GM12878 (cell line): ENCODE measurements at regions not wholly inside any gene's neighbourhood (a gene's known extent, or its start where the extent isn't known, plus 50 kb on each side); places are given as distances from the start of the nearest gene placed in this dataset.

Experiments used
- ATAC-seq: fragments of 200-7000 bp; cut with Tn5 transposase; 3 replicates; pipeline ENCODE4 v1.9.1; 2020; ENCODE audit warnings: mild to moderate bottlenecking, moderate library complexity
- BruUV-seq: library from RNA; stranded (reverse); fragments of 400-500 nt; replicated peaks from 2 replicates; lab custom pipeline; 2021; lab: Mats Ljungman, UMichigan
- CTCF ChIA-PET: fragments of 300-600 bp; sonication (Branson Sonifier 250); formaldehyde crosslinking; extraction: SDS; loops from one replicate; lab custom pipeline; 2021; ENCODE audit warnings: inconsistent platforms; lab: Yijun Ruan, JAX
- POLR2A ChIA-PET: fragments of 350-600 bp; formaldehyde crosslinking; extraction: SDS; loops from one replicate; lab custom pipeline; 2021; ENCODE audit warnings: inconsistent platforms; lab: Charles Lee
- RAD21 ChIA-PET: fragments of 300-600 bp; sonication (Branson Sonifier 250); formaldehyde crosslinking; loops from one replicate; lab custom pipeline; 2023; ENCODE audit warnings: antibody characterized with exemption; ENCODE audit not compliant: unreplicated experiment; lab: Charles Lee
- SMC1A ChIA-PET: fragments of 300-600 bp; sonication (Branson Sonifier 250); formaldehyde crosslinking; loops from one replicate; lab custom pipeline; 2023; ENCODE audit not compliant: unreplicated experiment, uncharacterized antibody; lab: Charles Lee
- DNase-seq: peaks from one replicate; pipeline ENCODE4 v3.0.0-alpha.2; 2011; ENCODE audit warnings: low read depth, low spot score
- FAIRE-seq: peaks from 3 replicates; lab custom pipeline; 2011; peaks lifted over from hg19 to GRCh38; lab: Jason Lieb, UNC
- H2AFZ ChIP-seq: 2 replicates; pipeline ENCODE4 v1.6.0; 2011; ENCODE audit warnings: low read depth, low read length, control low read depth; ENCODE audit not compliant: control insufficient read depth
- H3K27ac ChIP-seq: 2 replicates; pipeline ENCODE4 v1.5.1; 2011; ENCODE audit warnings: control low read depth; ENCODE audit not compliant: control insufficient read depth, insufficient read depth
- H3K27me3 ChIP-seq, 2 experiments: replicated peaks in 1 of 2; 2 replicates each; pipeline versions ENCODE4 v1.6.0 to v1.6.1; 2011; ENCODE audit warnings: low read length in 1 of 2; ENCODE audit not compliant: control insufficient read depth in 2 of 2, insufficient read depth in 2 of 2
- H3K36me3 ChIP-seq, 2 experiments: 2 replicates each; pipeline ENCODE4 v1.5.1; 2011; ENCODE audit warnings: low read length in 1 of 2; ENCODE audit not compliant: control insufficient read depth in 2 of 2, insufficient read depth in 2 of 2
- H3K4me1 ChIP-seq: 2 replicates; pipeline ENCODE4 v1.6.1; 2011; ENCODE audit warnings: mild to moderate bottlenecking, low read length, moderate library complexity, mixed read lengths; ENCODE audit not compliant: control insufficient read depth, insufficient read depth
- H3K4me2 ChIP-seq: 2 replicates; pipeline ENCODE4 v1.6.0; 2011; ENCODE audit warnings: control low read depth; ENCODE audit not compliant: control insufficient read depth, insufficient read depth
- H3K4me3 ChIP-seq: fragments of 200-600 bp; sonication (generic); 2 replicates; pipeline ENCODE4 v1.5.1; 2016
- H3K79me2 ChIP-seq: 2 replicates; pipeline ENCODE4 v1.6.0; 2011; ENCODE audit warnings: low read length; ENCODE audit not compliant: control insufficient read depth, insufficient read depth
- H3K9ac ChIP-seq: 2 replicates; pipeline ENCODE4 v1.8.0; 2011; ENCODE audit warnings: low read length, control low read depth, mixed read lengths; ENCODE audit not compliant: control insufficient read depth, insufficient read depth
- H3K9me3 ChIP-seq: replicated peaks from 3 replicates; pipeline ENCODE4 v1.5.1; 2011; ENCODE audit warnings: mild to moderate bottlenecking, low read length; ENCODE audit not compliant: control insufficient read depth, insufficient read depth
- H4K20me1 ChIP-seq: 2 replicates; pipeline ENCODE4 v1.6.0; 2011; ENCODE audit not compliant: control insufficient read depth, insufficient read depth
- ATF2 ChIP-seq: IDR thresholded peaks from 2 replicates; pipeline ENCODE4 v1.6.1; 2012; ENCODE audit warnings: low read length, inconsistent platforms
- IRF3 ChIP-seq: fragments of 450-650 bp; IDR thresholded peaks from 2 replicates; pipeline ENCODE4 v1.6.1; 2014; ENCODE audit warnings: mild to moderate bottlenecking
- KLF5 ChIP-seq: fragments of 450-650 bp; IDR thresholded peaks from 2 replicates; pipeline ENCODE4 v1.6.1; 2014; ENCODE audit warnings: mild to moderate bottlenecking; ENCODE audit not compliant: partially characterized antibody
- RB1 ChIP-seq: fragments of 450-650 bp; formaldehyde crosslinking; IDR thresholded peaks from 2 replicates; pipeline ENCODE4 v1.6.1; 2017; ENCODE audit warnings: mild to moderate bottlenecking, borderline replicate concordance
- RELB ChIP-seq: fragments of 450-650 bp; IDR thresholded peaks from 2 replicates; pipeline ENCODE4 v1.6.1; 2017; ENCODE audit warnings: low read depth, mild to moderate bottlenecking, moderate library complexity
- WGBS: methylation state at CpG from one replicate; pipeline ENCODE4 v1.1.6; 2016; ENCODE audit warnings: low lambda C conversion rate; ENCODE audit not compliant: insufficient replicate concordance, insufficient coverage; ENCODE audit errors: missing lambda C conversion rate; 5-methylcytosine and 5-hydroxymethylcytosine counted together
- in situ Hi-C: fragments of 300-500 bp; cut with MboI; formaldehyde crosslinking; loops from 9 replicates; pipeline ENCODE4 v1.14.3; 2018; ENCODE audit warnings: mixed read lengths
- intact Hi-C: fragments of 100-400 bp; cut with micrococcal nuclease; formaldehyde crosslinking; loops from one replicate; pipeline ENCODE4 v1.14.2; 2022; ENCODE audit not compliant: unreplicated experiment

GRCh38 chr18:68596016-68596415 is 118.9 kb downstream of the TMX3 start (continued):
- TF ChIP-seq KLF5 (no peak), ATF2 (no peak), IRF3 (no peak)
- TF ChIP-seq, all 136 proteins: peak for 0

GRCh38 chr18:68588169-68588568 is 126.7 kb downstream of the TMX3 start:
- no peaks in the 10 kb centered on the region for H3K27me3 ChIP-seq
- no peak overlapping the region for H2AFZ ChIP-seq
- H3K4me3 ChIP-seq: no peak overlapping the region
- peak; percentile 42; the same call in 1 of the 2 replicates for TF ChIP-seq RELB
- TF ChIP-seq RB1: no peak
- peaks cover 3% of the 10 kb centered on the region; the same call in 1 of the 2 replicates for H4K20me1 ChIP-seq
- in situ Hi-C loops (no loop called here), intact Hi-C loops (no loop called here)
- ATAC-seq (no peak), DNase-seq (no peak), FAIRE-seq (no peak)
- ChIA-PET SMC1A (interaction anchor here (1.3 kb wide), 1 partner anchor 24 kb away, joined by 3 read pairs; no protein-coding TSS in a partner anchor), CTCF (no interaction called here), RAD21 (no interaction called here), POLR2A (no interaction called here)
- 32% methylated on average over 5 of the region's 5 CpGs for WGBS
- H3K9me3 ChIP-seq: no peaks in the 10 kb centered on the region
- no peak overlapping the region for H3K4me2 ChIP-seq
- H3K79me2 ChIP-seq: no peaks in the 10 kb centered on the region
- no peak overlapping the region for H3K27ac ChIP-seq
- BruUV-seq: no TSS peak
- no peaks in the 10 kb centered on the region for H3K36me3 ChIP-seq
- H3K4me1 ChIP-seq: no peaks in the 10 kb centered on the region
- no peak overlapping the region for H3K9ac ChIP-seq
